ENCODE measurements at regions not wholly inside any gene's neighbourhood (a gene's known extent, or its start where the extent isn't known, plus 50 kb on each side); places are given as distances from the start of the nearest gene placed in this dataset.

- Histone ChIP-seq H3K27me3 (ENCODE audit: insufficient read depth, low read depth) (no peaks in the 10 kb centered on the region), H3K36me3 (ENCODE audit: low read depth) (no peaks in the 10 kb centered on the region), H3K79me2 (ENCODE audit: low read depth) (no peaks in the 10 kb centered on the region), H3K4me1 (replicated peaks; ENCODE audit: insufficient read depth) (no peaks in the 10 kb centered on the region), H3K9me3 (ENCODE audit: insufficient read depth, low read depth) (no peaks in the 10 kb centered on the region), H3K4me3 (no peak overlapping the region), H3K9me2 (ENCODE audit: insufficient read depth) (no peaks in the 10 kb centered on the region), H3F3A (ENCODE audit: insufficient read depth, low read depth) (no peaks in the 10 kb centered on the region), H3K27ac (no peak overlapping the region), H2AFZ (no peak overlapping the region), H4K20me1 (ENCODE audit: insufficient read depth) (no peaks in the 10 kb centered on the region), H3K4me2 (no peak overlapping the region)
- DNase-seq = peak in 1 of 2 experiments; percentile 6
- POLR2A ChIA-PET (ENCODE audit: unreplicated experiment) = no interaction called here
- TF ChIP-seq EZH2 (IDR thresholded peaks at IDR 0.05; ENCODE audit: low read depth) (no peak), CTCF (conservative IDR thresholded peaks at IDR 0.05) (no peak)
- CTCF ChIA-PET = no interaction called here
- intact Hi-C loops (cut with micrococcal nuclease; ENCODE audit: unreplicated experiment) = no loop called here
- BruUV-seq (replicated peaks) = no TSS peak
These were observed 897.8 kb downstream of the EPHA7 start for GRCh38 chr6:92521553-92521952.

GRCh38 chr6:92510137-92510536, 909.2 kb downstream of the EPHA7 start:
- no peak overlapping the region for H3K4me3 ChIP-seq
- no peak for DNase-seq
- H3K4me2 ChIP-seq = no peak overlapping the region
- no peaks in the 10 kb centered on the region for H3F3A ChIP-seq (ENCODE audit: insufficient read depth, low read depth)
- H3K27me3 ChIP-seq (ENCODE audit: insufficient read depth, low read depth) = no peaks in the 10 kb centered on the region
- POLR2A ChIA-PET (ENCODE audit: unreplicated experiment) = no interaction called here
- no peaks in the 10 kb centered on the region for H3K9me2 ChIP-seq (ENCODE audit: insufficient read depth)
- H3K79me2 ChIP-seq (ENCODE audit: low read depth) = no peaks in the 10 kb centered on the region
- CTCF ChIA-PET = no interaction called here
- H3K36me3 ChIP-seq (ENCODE audit: low read depth) = no peaks in the 10 kb centered on the region
- no peak overlapping the region for H2AFZ ChIP-seq
- no peaks in the 10 kb centered on the region for H3K4me1 ChIP-seq (replicated peaks; ENCODE audit: insufficient read depth)
- H4K20me1 ChIP-seq (ENCODE audit: insufficient read depth) = no peaks in the 10 kb centered on the region
- H3K9me3 ChIP-seq (ENCODE audit: insufficient read depth, low read depth) = no peaks in the 10 kb centered on the region
- BruUV-seq (replicated peaks) = no TSS peak
- TF ChIP-seq EZH2 (IDR thresholded peaks at IDR 0.05; ENCODE audit: low read depth) (no peak), CTCF (conservative IDR thresholded peaks at IDR 0.05) (no peak)
- intact Hi-C loops (cut with micrococcal nuclease; ENCODE audit: unreplicated experiment) = no loop called here
- no peak overlapping the region for H3K27ac ChIP-seq

- Histone ChIP-seq H3K4me3 (no peak overlapping the region), H3K27me3 (ENCODE audit: insufficient read depth, low read depth) (no peaks in the 10 kb centered on the region), H3K9me2 (ENCODE audit: insufficient read depth) (no peaks in the 10 kb centered on the region), H3K4me2 (no peak overlapping the region), H3K36me3 (ENCODE audit: low read depth) (no peaks in the 10 kb centered on the region), H3K79me2 (ENCODE audit: low read depth) (no peaks in the 10 kb centered on the region), H3K9me3 (ENCODE audit: insufficient read depth, low read depth) (no peaks in the 10 kb centered on the region), H3K4me1 (replicated peaks; ENCODE audit: insufficient read depth) (no peaks in the 10 kb centered on the region), H2AFZ (no peak overlapping the region), H3F3A (ENCODE audit: insufficient read depth, low read depth) (no peaks in the 10 kb centered on the region), H3K27ac (no peak overlapping the region), H4K20me1 (ENCODE audit: insufficient read depth) (no peaks in the 10 kb centered on the region)
- no peak for TF ChIP-seq CTCF (conservative IDR thresholded peaks at IDR 0.05)
- TF ChIP-seq EZH2 (IDR thresholded peaks at IDR 0.05; ENCODE audit: low read depth) = no peak
- CTCF ChIA-PET = no interaction called here
- no peak for DNase-seq
- POLR2A ChIA-PET (ENCODE audit: unreplicated experiment) = no interaction called here
- intact Hi-C loops (cut with micrococcal nuclease; ENCODE audit: unreplicated experiment) = no loop called here
- BruUV-seq (replicated peaks) = no TSS peak
These were observed 911.8 kb downstream of the EPHA7 start for GRCh38 chr6:92507552-92507951.
